GM21576 (cell line): ENCODE measurements at regions not wholly inside any gene's neighbourhood (a gene's known extent, or its start where the extent isn't known, plus 50 kb on each side); places are given as distances from the start of the nearest gene placed in this dataset.

ENCODE experiments used
- ATAC-seq: cut with Tn5 transposase; IDR thresholded peaks from one replicate; pipeline ENCODE4 v1.9.1; 2021; ENCODE audit warnings: mild to moderate bottlenecking, moderate library complexity; ENCODE audit not compliant: unreplicated experiment

DNA sequence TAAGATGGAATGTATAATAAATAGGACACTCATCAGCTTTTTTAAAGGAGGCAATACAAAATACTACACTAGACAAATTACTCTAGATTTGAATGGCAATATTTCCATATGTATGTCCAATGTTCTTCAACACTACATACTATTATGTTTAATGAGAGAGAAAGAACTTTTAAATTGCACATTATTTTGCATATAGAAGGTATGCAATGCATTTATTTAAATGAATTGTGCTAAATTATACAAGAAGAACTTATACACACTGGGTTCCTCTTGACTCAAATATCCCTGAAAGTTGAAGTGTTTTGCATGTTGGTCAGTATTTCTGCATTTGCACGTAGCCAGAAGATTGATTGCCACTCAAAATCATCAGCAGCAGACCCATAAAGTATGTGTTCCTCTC is 839.6 kb downstream of the ADGRL2 start:
- ATAC-seq, result no peak

- no peak for ATAC-seq
Observed at GRCh38 chr1:82634266-82634665, 833.5 kb downstream of the ADGRL2 start.

DNA sequence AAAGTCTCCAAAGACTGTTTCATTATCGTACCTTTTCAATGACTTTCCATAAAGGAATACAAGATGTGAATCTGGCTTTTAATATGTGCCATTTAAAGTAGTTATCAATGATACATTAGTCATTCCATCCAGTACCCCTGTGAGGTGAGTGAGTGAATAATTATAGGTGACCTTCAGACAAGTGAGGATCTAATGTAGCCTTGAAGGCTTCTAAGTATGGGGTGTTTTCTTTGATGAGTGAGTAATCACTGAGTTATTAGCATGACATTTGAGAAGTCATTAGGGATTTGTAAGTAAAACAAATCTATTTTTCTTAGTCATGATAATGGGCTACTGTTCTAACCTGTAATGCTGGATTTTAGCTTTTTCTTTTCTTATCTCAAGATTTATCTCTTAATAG is 831.4 kb downstream of the ADGRL2 start:
- no peak for ATAC-seq

DNA sequence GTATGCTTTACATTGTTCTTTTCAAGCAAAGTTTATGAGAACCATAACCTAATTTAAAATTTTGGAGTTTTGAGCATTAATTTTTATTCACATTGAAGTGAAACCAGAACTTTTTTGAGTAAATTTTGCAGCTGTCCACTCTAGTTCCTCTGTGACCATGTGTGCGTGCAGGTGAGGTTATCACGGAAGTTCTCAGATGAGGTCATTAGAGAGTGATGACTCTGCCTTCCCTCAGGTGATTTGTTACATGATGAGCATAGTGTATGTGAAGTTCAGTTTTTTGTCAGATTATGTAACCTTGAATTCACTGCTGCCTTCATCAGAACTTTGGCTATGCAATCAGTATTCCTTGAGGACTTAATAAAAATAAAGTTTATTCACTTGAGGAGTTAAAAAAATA is 828.2 kb downstream of the ADGRL2 start:
- ATAC-seq, result no peak

DNA sequence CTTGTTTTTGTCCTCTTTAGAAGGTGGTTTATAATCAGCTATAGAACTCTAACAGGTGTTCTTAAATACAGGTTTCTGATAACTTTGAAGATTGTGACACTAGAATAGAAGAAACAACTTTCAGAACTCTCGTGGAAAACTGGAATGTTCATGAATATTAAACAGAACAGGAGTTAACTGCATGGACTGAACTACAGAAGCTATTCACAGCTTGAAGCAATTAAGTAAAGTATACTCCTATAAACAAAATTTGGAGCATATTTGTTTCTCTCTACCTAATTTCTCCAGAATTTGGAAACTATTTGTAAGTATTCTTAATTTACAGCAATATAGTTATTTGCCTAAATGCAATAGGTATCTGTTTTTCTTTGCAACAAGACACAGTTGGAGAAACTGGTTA is 824.8 kb downstream of the ADGRL2 start:
- ATAC-seq, result no peak

GRCh38 chr1:82621076-82621475 is 820.3 kb downstream of the ADGRL2 start:
- ATAC-seq, result no peak

DNA sequence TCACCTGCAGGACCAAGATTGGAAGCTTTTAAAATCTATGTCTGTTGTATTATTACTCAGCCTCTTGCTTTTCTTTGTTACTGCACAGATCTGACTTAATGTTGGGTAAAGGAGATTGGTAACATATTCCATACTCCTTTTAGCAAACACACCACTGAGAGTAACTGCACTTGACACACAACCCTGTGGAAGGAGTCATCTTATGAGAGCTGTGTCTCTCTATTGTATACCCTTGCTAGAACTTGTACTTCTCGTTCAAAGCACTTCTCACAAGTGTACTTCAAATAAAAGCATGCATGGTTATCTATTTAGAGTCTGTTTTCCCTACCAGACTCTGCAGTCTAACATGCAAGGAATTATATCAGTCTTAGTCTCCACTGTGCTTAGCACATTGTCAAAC is 813.4 kb downstream of the ADGRL2 start:
- no peak for ATAC-seq

DNA sequence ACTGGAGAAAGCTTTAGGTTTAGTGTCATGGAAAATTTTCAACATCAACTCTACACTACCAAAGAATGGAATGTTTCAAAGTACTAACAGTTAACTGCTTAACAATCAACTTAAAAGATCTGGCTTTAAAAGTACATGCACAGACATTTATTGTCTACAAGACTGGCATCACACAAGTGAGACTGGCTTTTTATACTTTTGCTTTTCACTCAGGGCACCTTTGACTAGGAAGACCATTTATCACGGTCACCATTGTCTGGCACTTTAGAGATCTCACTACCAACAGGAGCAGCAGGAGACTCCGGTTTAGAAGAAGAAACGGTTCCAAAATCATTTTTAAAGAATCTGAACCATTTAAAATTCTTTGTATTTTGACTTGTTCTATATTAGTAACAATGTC is 812.3 kb downstream of the ADGRL2 start:
- no peak for ATAC-seq

- no peak for ATAC-seq
Observed at GRCh38 chr1:82606546-82606945, 805.8 kb downstream of the ADGRL2 start.

DNA sequence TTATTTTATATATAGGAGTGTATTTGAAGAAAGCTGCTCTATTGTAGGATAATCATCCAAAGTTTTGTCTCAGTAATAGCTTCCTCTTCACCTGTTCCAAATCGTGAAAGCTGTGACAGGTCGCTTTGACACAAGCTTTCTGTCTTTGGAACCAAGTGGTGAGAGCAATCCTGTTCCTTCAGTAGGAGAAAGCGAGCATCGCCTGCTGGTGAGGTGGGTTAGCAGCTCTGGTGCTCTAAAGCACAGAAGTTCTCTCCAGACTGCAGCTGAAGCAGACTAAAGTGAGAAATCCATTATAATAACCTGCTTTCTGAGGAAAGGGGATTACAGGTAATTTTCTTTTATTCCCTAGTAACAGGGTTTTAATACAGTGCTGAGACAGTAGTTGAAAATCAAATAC is 803.8 kb downstream of the ADGRL2 start:
- no peak for ATAC-seq

DNA sequence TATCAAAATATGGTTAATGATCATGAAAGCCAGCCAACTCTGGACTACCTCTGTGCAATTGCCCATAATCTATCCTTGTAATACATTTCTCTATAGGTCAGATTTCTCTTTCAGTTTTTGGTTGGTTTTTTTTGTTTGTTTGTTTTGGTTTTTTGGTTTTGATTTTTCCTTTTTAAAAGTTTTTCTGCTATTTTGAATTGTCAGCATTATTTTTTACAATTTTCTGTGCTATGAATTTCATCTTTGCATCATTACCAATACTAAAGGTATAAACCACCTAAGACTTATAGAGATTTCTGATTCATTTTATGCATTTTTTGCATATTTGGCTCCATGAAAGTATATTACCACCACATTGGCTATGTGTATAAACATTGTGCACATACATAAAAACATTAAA is 799.6 kb downstream of the ADGRL2 start:
- ATAC-seq, result no peak

GRCh38 chr1:82598812-82599211 is 798.1 kb downstream of the ADGRL2 start:
- ATAC-seq, result no peak

DNA sequence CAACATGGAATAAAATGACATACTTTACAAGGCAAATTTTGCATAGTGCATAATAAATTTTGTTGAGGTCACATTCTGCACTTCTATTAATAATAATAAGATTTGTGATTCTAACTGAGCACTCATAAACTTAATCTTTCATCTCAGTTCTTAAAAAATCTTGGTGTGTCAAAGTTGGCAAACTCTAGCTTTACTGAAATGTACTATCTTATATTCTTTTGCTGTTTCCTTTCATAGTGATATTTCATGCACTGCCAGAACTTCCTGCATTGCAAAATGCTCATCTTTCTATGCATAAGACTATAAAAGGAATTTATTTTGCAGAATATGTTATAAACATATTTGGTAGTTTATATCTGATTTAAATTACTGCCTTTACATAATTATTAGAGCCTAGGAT is 797.6 kb downstream of the ADGRL2 start:
- no peak for ATAC-seq

DNA sequence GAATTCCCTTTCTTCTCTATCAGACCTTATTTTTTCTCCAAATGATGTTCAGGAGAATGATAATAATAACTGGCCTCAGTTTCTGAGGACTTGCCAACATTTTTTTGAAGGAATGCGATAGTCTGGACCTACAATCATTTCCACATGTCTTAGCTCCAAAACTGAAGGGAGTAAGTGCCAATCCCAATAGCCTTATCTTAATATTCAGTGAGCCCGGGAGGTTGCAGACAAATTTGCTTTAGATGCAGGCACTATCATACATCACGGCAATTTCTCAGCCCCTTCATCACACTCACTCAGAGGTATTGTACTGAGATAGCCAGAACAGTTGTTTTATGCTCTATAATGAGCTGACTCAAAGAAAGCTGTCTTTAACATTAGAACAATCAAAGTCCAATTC is 796.9 kb downstream of the ADGRL2 start:
- ATAC-seq, result no peak

DNA sequence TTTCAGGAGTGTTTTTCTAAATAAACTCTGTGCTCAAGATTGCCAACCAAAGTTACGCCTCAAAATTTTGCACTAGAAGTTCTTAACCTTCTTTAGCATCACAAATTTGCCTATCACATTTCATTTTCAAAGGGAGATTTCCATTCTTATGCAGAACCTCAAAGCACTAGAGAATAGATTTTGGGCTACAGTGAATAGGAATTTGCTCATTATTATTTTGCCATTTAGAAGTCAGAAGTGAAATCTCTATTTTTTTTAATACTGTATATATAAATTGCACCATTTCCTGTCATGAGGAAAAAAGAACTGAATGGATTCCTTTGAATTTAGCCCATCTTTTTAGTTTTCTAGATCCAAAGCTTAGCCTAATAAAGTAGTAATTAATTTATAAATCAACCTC is 796.4 kb downstream of the ADGRL2 start:
- no peak for ATAC-seq

GRCh38 chr1:82593561-82593960 is 792.8 kb downstream of the ADGRL2 start:
- no peak for ATAC-seq

GRCh38 chr1:82589588-82589987 is 788.9 kb downstream of the ADGRL2 start:
- ATAC-seq, result no peak

GRCh38 chr1:82587371-82587770 is 786.6 kb downstream of the ADGRL2 start:
- no peak for ATAC-seq

DNA sequence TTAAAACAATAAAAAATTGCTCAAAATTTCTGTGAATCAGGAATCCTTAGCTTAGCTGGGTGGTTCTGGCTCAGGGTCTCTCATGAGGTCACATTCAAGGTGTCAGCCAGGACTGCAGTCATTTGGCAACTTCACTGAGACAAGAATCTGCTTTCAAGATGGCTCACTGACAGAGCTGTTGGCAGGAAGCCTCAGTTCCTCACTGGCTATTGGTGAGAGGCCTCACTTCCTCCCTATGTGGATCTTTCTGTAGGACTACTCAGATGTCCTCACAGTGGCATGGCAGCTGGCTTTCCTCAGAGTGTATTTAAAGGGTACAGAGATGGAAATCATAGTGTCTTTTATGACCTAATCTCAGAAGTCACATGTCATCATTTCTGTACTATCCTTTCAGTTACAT is 785.7 kb downstream of the ADGRL2 start:
- ATAC-seq, result no peak

DNA sequence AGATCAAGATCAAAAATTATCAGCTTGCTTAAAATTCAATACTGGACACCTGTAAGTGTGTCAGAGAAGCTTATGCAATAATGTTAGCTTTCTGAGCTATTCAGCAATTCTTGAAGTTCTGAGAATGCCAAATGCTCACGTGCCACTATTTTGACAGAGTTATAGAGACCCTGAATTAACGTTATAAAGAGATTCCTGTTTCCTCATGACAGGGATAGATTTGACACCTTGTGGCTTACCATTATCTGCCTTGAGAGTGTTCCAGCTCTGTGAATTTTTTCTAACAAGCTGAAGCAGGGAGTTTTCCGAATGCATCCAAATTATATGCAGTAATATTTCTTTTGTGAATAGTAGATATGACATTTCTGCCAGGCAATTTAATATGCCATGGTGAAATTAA is 781.6 kb downstream of the ADGRL2 start:
- no peak for ATAC-seq

DNA sequence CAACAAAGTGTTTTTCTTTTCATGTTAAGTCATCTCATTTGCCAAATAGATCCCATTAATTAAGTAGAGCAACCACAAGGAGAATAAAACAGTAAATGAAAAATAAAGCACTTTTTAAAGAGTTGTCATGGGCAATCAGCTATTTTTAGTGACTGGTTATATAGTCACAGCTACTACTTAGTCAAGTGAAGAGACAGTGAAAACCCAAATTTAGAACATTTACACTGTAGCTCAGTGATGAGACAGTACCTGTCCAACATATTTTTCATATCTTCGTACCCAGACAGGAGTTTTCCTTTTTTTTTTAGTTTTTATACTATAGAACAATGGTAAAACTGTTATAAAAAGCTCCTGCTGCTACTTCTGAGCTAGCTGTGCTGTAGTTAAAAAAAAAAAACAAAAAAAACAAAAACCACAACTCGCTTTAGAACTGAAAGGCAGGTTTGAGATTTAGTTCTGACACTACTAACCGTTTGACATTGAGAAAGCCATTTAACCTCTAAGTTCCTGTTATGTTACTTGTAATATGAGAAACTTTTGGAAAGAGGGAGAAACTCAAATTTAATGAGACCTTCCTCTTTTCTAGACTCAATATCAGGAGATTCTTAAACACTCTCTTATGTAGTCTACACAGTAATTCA is 777.5 kb downstream of the ADGRL2 start:
- no peak for ATAC-seq

GRCh38 chr1:82567348-82567747 is 766.6 kb downstream of the ADGRL2 start:
- ATAC-seq, result no peak

DNA sequence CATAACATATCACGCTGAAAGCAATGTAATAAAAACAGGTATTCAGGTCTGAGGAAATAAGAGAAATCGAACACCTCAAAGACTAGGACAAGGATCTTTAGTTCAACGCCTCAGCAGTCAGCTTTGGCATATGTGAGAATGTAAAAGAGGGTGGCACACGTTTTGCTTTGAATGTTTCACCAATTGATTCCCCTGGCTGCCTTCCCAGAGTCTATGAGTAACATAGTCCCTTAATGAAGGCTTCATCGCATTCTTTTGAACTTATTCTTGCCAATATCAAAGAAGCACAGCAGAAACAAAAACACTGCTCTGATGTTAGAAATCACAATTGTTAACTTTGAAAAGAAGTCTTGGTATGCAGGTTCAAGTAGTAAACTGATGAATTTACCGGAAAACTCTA is 764.8 kb downstream of the ADGRL2 start:
- no peak for ATAC-seq

DNA sequence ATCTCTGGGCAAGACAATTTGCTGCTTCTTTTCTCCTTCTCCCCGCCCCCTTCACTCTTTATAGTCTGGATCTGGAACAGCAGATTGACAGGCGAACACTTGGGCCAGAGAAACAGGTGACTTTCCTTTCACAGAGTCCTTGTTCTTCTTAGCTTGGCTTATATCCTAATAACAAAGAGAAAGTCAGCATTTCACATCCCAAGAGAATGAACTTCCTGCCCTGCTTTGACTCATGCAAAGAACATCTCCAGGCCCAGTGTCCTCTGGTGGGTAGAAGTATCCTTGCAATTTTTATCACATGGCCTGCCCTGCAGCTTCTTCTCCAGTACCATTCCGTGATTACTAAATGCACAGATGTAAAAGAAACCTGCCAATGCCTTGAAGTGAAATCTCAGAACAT is 764.4 kb downstream of the ADGRL2 start:
- ATAC-seq, result no peak
